ENCODE measurements at regions not wholly inside any gene's neighbourhood (a gene's known extent, or its start where the extent isn't known, plus 50 kb on each side); places are given as distances from the start of the nearest gene placed in this dataset.
"Not testable (repeated sequence)": the region's sequence is repeated elsewhere in the genome, so short reads cannot be mapped to it uniquely, and the experiment has no call there.

- DNase-seq (ENCODE audit: extremely low read depth, low read depth) = no peak
Measured at GRCh38 chr2:234409590-234409989, 87.3 kb downstream of the ARL4C start.

GRCh38 chr2:234406085-234406484 lies 90.8 kb downstream of the ARL4C start:
- DNase-seq (ENCODE audit: extremely low read depth, low read depth) = peak; percentile 23

- DNase-seq (ENCODE audit: extremely low read depth, low read depth) = no peak
Measured at GRCh38 chr2:234405462-234405861, 91.4 kb downstream of the ARL4C start.

- DNase-seq (ENCODE audit: extremely low read depth, low read depth) = no peak
Measured at GRCh38 chr2:234404957-234405356, 91.9 kb downstream of the ARL4C start.

GRCh38 chr2:234403751-234404150 lies 93.1 kb downstream of the ARL4C start:
- DNase-seq (ENCODE audit: extremely low read depth, low read depth) = no peak

GRCh38 chr2:234403074-234403473 lies 93.8 kb downstream of the ARL4C start:
- no peak for DNase-seq (ENCODE audit: extremely low read depth, low read depth)

GRCh38 chr2:234401426-234401825 lies 95.5 kb downstream of the ARL4C start:
- no peak for DNase-seq (ENCODE audit: extremely low read depth, low read depth)

GRCh38 chr2:234399451-234400246 lies 97.2 kb downstream of the ARL4C start:
- DNase-seq (ENCODE audit: extremely low read depth, low read depth) = no peak

GRCh38 chr2:234398531-234398930 lies 98.3 kb downstream of the ARL4C start:
- no peak for DNase-seq (ENCODE audit: extremely low read depth, low read depth)

- no peak for DNase-seq (ENCODE audit: extremely low read depth, low read depth)
Measured at GRCh38 chr2:234395891-234396420, 100.9 kb downstream of the ARL4C start.

GRCh38 chr2:234394450-234394849 lies 102.4 kb downstream of the ARL4C start:
- no peak for DNase-seq (ENCODE audit: extremely low read depth, low read depth)

- DNase-seq (ENCODE audit: extremely low read depth, low read depth) = no peak
Measured at GRCh38 chr2:234393354-234393753, 103.5 kb downstream of the ARL4C start.

- no peak for DNase-seq (ENCODE audit: extremely low read depth, low read depth)
Measured at GRCh38 chr2:234392041-234392615, 104.8 kb downstream of the ARL4C start.

- no peak for DNase-seq (ENCODE audit: extremely low read depth, low read depth)
Measured at GRCh38 chr2:234391625-234392024, 105.3 kb downstream of the ARL4C start.

GRCh38 chr2:234389661-234390060 lies 107.2 kb downstream of the ARL4C start:
- DNase-seq (ENCODE audit: extremely low read depth, low read depth) = not testable (repeated sequence)

- DNase-seq (ENCODE audit: extremely low read depth, low read depth) = no peak
Measured at GRCh38 chr2:234388591-234388990, 108.3 kb downstream of the ARL4C start.

GRCh38 chr2:234386971-234387370 lies 109.9 kb downstream of the ARL4C start:
- no peak for DNase-seq (ENCODE audit: extremely low read depth, low read depth)

GRCh38 chr2:234382131-234382530 lies 114.8 kb downstream of the ARL4C start:
- DNase-seq (ENCODE audit: extremely low read depth, low read depth) = no peak

- DNase-seq (ENCODE audit: extremely low read depth, low read depth) = not testable (repeated sequence)
Measured at GRCh38 chr2:234378958-234379357, 117.9 kb downstream of the ARL4C start.

GRCh38 chr2:234378440-234378839 lies 118.4 kb downstream of the ARL4C start:
- no peak for DNase-seq (ENCODE audit: extremely low read depth, low read depth)

GRCh38 chr2:234377761-234378391 lies 119.0 kb downstream of the ARL4C start:
- no peak for DNase-seq (ENCODE audit: extremely low read depth, low read depth)

GRCh38 chr2:234376229-234376628 lies 120.7 kb downstream of the ARL4C start:
- DNase-seq (ENCODE audit: extremely low read depth, low read depth) = no peak
